Stromal cell of bone marrow (primary cell): ENCODE measurements at regions not wholly inside any gene's neighbourhood (a gene's known extent, or its start where the extent isn't known, plus 50 kb on each side); places are given as distances from the start of the nearest gene placed in this dataset.
"Not testable (repeated sequence)": the region's sequence is repeated elsewhere in the genome, so short reads cannot be mapped to it uniquely, and the experiment has no call there.

Experiments
- DNase-seq: peaks from one replicate; pipeline ENCODE4 v3.0.0-alpha.2; 2012; ENCODE audit warnings: low read depth

DNA sequence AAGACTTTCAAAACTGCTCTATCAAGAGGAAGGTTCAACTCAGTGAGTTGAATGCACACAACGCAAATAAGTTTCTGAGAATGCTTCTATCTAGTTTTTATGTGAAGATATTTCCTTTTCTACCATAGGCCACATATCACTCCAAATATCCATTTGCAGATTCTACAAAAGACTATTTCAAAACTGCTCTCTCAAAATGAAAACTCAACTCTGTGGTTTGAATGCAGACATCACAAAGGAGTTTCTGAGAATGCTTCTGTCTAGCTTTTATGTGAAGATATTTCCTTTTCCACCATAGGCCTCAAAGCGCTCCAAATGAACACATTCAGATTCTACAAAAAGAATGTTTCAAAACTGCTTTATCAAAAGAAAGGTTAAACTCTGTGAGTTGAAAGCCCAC is 1093.1 kb upstream of the DEFB115 start:
- DNase-seq, result not testable (repeated sequence)

DNA sequence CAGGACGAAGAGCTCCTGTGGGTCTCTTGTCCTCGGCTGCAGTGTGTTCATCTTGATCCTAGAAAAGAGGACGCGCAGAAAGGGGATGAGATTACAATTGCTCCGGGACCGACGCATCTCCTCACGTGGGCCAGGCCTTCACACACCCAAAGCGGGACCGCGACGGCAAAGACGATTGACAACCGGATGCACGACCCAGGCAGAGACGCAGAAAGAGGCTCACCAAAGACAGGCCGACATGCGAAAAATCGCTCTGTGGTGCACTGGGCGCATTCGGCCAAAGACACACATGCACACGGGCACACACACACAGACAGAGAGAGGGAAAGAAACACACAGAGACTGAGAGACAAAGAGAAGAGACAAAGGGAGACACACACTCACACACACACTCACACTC is 1089.9 kb upstream of the DEFB115 start:
- no peak for DNase-seq

DNA sequence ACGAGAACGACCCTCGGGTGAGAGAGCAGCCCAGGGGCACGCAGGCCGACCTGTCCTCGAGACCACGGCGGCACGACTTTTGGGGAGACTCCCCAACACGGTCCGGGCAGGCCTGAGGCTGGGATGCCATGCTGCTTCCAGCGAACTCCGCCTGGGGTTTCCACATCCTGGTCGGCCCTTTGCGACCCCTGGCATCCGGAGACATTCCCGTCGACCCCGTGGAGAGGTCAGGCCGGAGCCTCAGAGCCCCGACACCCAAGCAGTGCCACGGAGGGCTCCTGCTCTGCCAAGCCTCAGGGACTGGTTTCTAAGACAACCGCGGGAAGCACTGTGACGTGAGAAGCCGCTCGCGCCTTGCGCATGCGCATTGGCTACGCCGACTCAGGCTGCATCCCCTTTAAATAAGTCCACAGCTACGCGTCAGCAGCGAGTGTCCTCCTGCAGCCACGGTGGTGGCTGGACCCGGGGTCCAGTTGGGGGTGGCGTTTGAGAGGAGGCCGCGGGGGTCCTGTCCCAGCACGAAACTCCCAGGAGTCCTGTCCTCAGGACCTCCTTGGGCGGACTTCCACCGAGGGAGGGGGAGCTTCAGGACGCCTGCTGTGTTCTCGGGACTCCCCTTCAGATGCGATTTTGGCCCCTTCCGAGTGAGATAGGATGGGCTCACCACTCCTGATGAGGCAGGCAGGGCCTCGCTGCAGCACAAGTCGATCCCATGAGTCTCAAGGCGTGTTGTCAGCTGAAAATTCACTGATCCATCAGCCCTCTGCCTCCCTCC is 1089.3 kb upstream of the DEFB115 start:
- no peak for DNase-seq

DNA sequence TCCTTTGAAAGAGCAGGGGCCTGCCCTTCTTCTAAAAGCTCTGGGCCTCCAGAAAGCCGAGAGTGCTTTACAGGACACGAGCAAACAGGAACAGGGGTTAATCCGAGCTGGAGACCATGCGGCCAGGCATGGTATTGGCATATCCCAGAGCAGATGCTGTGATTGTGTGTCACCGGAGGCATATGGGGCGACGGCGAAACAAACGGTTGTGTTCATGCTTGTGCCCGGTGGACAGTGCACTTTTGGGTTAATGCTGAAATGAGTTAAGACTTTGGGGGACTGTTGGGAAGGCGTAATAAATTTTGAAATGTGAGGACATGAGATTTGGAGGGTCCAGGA is 1088.7 kb upstream of the DEFB115 start:
- DNase-seq, result no peak

DNA sequence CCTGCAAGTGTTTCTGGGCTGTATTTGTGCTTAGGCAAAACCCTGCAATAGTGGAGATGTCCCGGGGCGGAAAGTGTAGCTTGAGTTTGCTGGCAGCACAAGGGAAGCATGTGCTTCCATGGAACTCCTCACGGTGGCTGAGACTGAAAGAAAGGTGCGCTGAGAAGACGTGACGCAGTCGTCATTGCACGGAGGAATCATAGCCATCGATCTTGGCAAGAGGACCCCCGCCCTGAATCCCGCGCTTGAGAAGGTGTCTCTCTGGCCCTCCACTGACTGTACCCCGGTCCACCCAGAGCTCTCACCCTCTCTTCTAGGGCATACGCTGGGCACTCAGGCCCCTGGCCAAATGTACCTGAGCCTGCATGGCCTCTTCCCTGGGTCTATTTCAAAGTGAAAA is 1081.8 kb upstream of the DEFB115 start:
- DNase-seq, result no peak

GRCh38 chr20:30183124-30183523 is 1074.3 kb upstream of the DEFB115 start:
- not testable (repeated sequence) for DNase-seq

DNA sequence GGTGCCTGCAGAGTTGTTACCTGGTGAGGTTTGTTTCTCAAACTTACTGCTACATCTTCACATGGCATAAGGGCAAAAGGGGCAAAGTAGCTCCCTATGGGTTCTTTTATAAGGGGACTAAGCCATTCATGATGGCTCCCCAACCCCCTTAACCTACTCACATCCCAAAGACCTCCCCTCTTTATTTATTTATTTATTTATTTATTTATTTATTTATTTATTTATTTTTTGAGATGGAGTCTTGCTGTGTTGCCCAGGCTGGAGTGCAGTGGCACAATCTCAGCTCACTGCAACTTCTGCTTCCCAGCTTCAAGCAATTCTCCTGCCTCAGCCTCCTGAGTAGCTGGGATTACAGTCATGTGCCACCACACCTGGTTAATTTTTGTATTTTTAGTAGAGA is 1065.7 kb upstream of the DEFB115 start:
- not testable (repeated sequence) for DNase-seq

GRCh38 chr20:30234477-30234876 is 1023.0 kb upstream of the DEFB115 start:
- not testable (repeated sequence) for DNase-seq

DNA sequence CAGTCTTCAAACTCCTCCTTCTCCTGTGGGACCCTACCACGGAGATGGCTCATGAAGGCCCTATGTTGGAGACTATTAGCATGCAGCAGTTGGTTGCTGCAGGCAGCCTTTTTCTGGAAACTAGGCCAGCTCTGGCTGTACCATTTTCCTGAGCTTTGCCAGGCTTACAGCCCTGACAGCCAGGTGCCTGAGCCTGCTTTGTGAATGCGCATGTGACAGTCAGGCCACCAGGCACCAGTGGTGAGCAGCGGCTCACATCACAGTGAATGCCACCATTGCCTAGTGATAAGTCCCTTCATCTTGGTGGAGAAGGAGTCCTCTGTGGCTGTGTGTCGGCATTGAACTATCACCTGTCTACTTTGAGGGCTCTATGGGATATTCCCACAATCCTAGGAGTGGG is 982.4 kb upstream of the DEFB115 start:
- not testable (repeated sequence) for DNase-seq

- no peak for DNase-seq
These were observed 975.8 kb upstream of the DEFB115 start for GRCh38 chr20:30281584-30282197.

DNA sequence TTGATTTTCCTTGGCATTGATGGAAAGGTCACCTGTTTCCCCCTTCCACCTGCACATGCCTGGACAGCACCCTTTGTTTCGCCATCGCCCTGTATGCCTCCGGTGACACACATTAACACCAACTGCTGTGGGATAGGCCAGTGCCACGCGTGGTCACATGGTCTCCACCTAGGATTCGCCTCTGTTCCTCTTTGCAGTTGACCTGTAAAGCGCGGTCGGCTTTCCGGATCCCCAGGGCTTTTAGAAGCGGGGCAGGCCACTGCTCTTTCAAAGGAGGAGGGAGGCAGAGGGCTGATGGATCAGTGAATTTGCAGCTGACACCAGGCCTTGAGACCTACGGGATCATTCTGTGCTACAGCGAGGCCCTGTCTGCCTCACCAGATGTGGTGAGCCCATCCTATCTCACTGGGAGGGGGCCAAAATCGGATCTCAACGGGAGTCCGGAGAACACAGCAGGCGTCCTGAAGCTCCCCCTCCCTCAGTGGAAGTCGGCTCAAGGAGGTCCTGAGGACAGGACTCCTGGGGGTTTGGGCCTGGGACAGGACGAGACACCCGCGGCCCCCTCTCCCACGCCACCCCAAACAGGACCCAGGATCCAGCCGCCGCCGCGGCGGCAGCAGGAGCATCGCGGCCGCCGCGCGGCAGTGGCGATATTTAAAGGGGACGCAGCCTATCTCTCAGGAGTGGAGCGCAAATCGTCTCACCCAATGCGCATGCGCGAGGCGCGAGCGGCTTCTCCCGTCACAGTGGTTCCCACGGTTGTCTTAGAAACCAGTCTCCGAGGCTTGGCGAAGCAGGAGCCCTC is 973.8 kb upstream of the DEFB115 start:
- DNase-seq, result peak; percentile 38

DNA sequence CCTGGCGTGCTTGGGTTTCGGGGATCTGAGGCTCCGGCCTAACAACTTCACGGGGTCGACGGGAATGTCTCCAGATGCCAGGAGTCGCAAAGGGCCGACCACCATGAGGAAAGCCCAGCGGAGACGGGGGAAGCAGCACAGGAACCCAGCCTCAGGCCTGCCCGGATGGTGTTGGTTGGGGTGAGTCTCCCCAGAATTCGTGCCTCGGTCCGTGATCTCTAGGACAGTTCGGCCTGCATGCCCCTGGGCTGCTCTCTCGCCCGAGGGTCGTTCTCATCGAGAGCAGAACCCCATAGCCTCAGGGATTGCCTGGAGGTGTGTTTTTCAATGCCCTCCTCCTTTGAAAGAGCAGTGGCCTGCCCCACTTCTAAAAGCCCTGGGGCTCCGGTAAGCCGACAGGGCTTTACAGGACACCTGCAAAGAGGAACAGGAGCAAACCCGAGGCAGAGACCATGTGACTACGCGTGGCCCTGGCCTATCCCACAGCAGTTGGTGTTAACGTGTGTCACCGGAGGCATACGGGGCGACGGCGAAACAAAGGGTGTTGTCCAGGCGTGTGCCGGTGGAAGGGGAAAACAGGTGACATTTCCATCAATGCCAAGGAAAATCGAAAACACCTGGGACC is 973.1 kb upstream of the DEFB115 start:
- DNase-seq, result no peak

GRCh38 chr20:30285677-30286076 is 971.8 kb upstream of the DEFB115 start:
- no peak for DNase-seq

- DNase-seq, result no peak
These were observed 971.3 kb upstream of the DEFB115 start for GRCh38 chr20:30286157-30286556.

GRCh38 chr20:30287459-30287858 is 970.0 kb upstream of the DEFB115 start:
- DNase-seq, result not testable (repeated sequence)

DNA sequence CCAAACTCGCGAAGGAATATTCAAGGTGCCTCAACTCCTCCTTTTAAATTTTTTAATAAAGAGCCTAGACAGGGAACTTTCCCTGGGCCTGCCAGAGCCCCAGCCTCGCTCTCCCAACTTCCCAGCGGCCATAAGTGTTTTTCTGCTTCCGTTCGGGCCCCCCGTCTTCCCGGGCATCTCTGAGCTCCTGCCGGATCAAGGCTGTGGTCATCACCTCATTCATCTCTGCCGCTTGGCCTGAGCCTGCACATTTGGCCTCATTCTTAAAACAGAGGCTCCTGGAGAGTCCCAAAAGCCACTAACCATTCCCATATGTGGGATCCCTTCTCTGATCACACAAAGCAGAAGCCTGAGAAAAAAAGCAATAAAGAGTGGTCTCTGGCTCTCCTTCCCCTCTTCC is 969.1 kb upstream of the DEFB115 start:
- DNase-seq, result no peak

GRCh38 chr20:30289049-30289448 is 968.4 kb upstream of the DEFB115 start:
- not testable (repeated sequence) for DNase-seq

DNA sequence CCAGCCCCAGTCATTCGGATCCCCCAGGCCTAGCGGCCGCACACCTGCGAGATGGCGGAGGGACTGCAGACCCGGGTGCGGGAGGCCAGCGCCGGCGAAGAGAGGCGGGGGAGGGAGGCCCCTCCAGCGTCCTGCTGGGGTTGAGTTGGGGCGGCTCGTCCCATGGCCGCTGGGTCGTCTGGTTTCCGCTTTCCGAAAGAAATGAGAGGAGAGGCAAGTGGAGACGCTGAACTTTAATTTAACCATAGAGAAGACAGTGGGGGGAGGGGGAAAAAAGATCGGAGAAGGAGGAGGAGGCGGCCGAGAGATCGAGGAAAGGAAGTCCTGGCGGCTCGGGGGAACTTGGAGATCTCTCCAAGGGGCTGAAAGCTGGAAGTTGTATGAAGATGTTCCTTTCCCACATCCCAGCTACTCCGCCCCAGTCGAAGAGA is 967.7 kb upstream of the DEFB115 start:
- DNase-seq, result not testable (repeated sequence)

DNA sequence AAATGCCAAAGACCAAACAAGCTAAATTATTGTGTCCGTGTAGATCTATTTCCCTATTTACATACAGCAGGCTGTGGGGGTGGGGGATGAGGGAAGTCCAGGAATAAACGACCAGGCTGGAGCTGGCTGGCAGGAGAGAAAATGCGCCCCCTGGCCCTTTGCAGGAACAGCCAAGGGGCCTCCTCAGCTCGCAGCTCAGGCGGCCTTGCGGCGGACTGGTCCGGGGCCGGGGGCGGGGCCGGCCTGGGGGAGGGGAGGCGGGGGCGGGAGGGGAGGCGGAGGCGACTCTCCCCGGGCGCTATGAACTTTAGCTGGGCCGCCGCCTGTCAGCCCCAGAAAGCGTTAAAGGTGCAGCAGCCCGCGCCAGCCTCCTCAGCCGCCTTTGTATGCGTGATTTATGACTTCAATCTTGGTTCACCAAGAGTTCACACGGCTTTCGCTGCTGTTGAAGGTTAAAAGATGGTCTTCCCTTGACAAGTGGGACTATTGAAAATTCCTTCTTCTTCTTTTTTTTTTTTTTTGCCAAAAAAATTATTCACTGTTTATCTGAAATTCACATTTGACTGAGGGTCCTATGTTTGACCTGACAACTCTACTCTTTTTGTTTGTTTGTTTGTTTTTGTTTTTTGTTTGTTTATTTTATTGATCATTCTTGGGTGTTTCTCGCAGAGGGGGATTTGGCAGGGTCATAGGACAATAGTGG is 967.0 kb upstream of the DEFB115 start:
- DNase-seq, result not testable (repeated sequence)

DNA sequence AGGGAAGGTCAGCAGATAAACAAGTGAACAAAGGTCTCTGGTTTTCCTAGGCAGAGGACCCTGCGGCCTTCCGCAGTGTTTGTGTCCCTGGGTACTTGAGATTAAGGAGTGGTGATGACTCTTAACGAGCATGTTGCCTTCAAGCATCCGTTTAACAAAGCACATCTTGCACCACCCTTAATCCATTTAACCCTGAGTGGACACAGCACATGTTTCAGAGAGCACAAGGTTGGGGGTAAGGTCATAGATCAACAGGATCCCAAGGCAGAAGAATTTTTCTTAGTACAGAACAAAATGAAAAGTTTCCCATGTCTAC is 966.4 kb upstream of the DEFB115 start:
- not testable (repeated sequence) for DNase-seq

- not testable (repeated sequence) for DNase-seq
These were observed 965.8 kb upstream of the DEFB115 start for GRCh38 chr20:30291686-30292085.

GRCh38 chr20:30295396-30295795 is 962.1 kb upstream of the DEFB115 start:
- DNase-seq, result not testable (repeated sequence)
